HEK293 (cell line): ENCODE measurements at regions not wholly inside any gene's neighbourhood (a gene's known extent, or its start where the extent isn't known, plus 50 kb on each side); places are given as distances from the start of the nearest gene placed in this dataset.

Experiments
- CTCF ChIA-PET: fragments of 350-600 bp; formaldehyde crosslinking; extraction: SDS; loops from one replicate; lab custom pipeline; 2021; ENCODE audit warnings: antibody characterized with exemption; lab: Yijun Ruan, JAX
- POLR2A ChIA-PET: fragments of 300-600 bp; formaldehyde crosslinking; extraction: SDS; loops from one replicate; lab custom pipeline; 2020; ENCODE audit warnings: antibody characterized with exemption, inconsistent platforms; lab: Yijun Ruan, JAX
- H3K27ac ChIP-seq: fragments of 200-500 bp; sonication (Bioruptor generic); 2 replicates; pipeline ENCODE4 v1.5.1; 2014; ENCODE audit warnings: low read depth, low read length, control low read depth, inconsistent platforms; ENCODE audit errors: extremely low read depth
- H3K36me3 ChIP-seq, 2 experiments: fragments of 200-500 bp in 1 of 2; sonication (Bioruptor generic) in 1 of 2; 1 replicate in 1 of 2; 2 replicates in 1 of 2; pipeline ENCODE4 v1.5.1; 2014 to 2017; ENCODE audit warnings: inconsistent platforms in 2 of 2, low read length in 2 of 2; ENCODE audit not compliant: control insufficient read depth in 2 of 2, insufficient read depth in 1 of 2
- H3K4me1 ChIP-seq: fragments of 200-500 bp; sonication (Bioruptor generic); 2 replicates; pipeline ENCODE4 v1.5.1; 2014; ENCODE audit warnings: mild to moderate bottlenecking, low read length, inconsistent platforms; ENCODE audit not compliant: control insufficient read depth, insufficient read depth
- H3K4me3 ChIP-seq: 2 replicates; pipeline ENCODE4 v1.5.1; 2011; ENCODE audit warnings: low read depth, mild to moderate bottlenecking, control low read depth, low read length, moderate library complexity
- H3K9me3 ChIP-seq: fragments of 200-500 bp; sonication (Bioruptor generic); 2 replicates; pipeline ENCODE4 v1.5.1; 2014; ENCODE audit warnings: low read depth, low read length, inconsistent platforms; ENCODE audit not compliant: control insufficient read depth, insufficient read depth
- ATF2 ChIP-seq: fragments of 450-650 bp; formaldehyde crosslinking; IDR thresholded peaks from 2 replicates; pipeline ENCODE4 v1.5.1; 2016; ENCODE audit warnings: missing biosample characterization, missing genetic modification characterization, low read depth
- BCL6B ChIP-seq: fragments of 450-650 bp; formaldehyde crosslinking; IDR thresholded peaks from 2 replicates; pipeline ENCODE4 v1.5.1; 2017; ENCODE audit warnings: missing biosample characterization, missing genetic modification characterization
- CTCF ChIP-seq: fragments of 450-650 bp; formaldehyde crosslinking; IDR thresholded peaks from 2 replicates; pipeline ENCODE4 v1.5.1; 2016; ENCODE audit warnings: missing biosample characterization, missing genetic modification characterization
- GLI4 ChIP-seq: fragments of 450-650 bp; formaldehyde crosslinking; IDR thresholded peaks from 2 replicates; pipeline ENCODE4 v1.5.1; 2016; ENCODE audit warnings: missing biosample characterization, missing genetic modification characterization
- HIC1 ChIP-seq: fragments of 450-650 bp; formaldehyde crosslinking; IDR thresholded peaks from 2 replicates; pipeline ENCODE4 v1.5.1; 2016; ENCODE audit warnings: missing biosample characterization, missing genetic modification characterization
- KLF1 ChIP-seq: fragments of 450-650 bp; formaldehyde crosslinking; IDR thresholded peaks from 2 replicates; pipeline ENCODE4 v1.5.1; 2016; ENCODE audit warnings: missing biosample characterization, missing genetic modification characterization
- KLF10 ChIP-seq: fragments of 450-650 bp; IDR thresholded peaks from 2 replicates; pipeline ENCODE4 v1.5.1; 2018; ENCODE audit warnings: missing biosample characterization, mild to moderate bottlenecking, missing genetic modification characterization
- KLF8 ChIP-seq: fragments of 450-650 bp; formaldehyde crosslinking; IDR thresholded peaks from 2 replicates; pipeline ENCODE4 v1.5.1; 2016; ENCODE audit warnings: missing biosample characterization, missing genetic modification characterization
- MEIS1 ChIP-seq: sonication (generic); formaldehyde crosslinking; IDR thresholded peaks from 2 replicates; pipeline ENCODE4 v1.8.1; 2022; ENCODE audit warnings: missing genetic modification reagents, mild to moderate bottlenecking, borderline replicate concordance
- OSR2 ChIP-seq: fragments of 450-650 bp; formaldehyde crosslinking; IDR thresholded peaks from 2 replicates; pipeline ENCODE4 v1.5.1; 2016; ENCODE audit warnings: missing biosample characterization, missing genetic modification characterization
- REPIN1 ChIP-seq: fragments of 450-650 bp; formaldehyde crosslinking; IDR thresholded peaks from 2 replicates; pipeline ENCODE4 v1.5.1; 2017; ENCODE audit warnings: missing biosample characterization, missing genetic modification characterization, low read depth
- SCRT1 ChIP-seq: fragments of 450-650 bp; formaldehyde crosslinking; IDR thresholded peaks from 2 replicates; pipeline ENCODE4 v1.5.1; 2016; ENCODE audit warnings: missing biosample characterization, missing genetic modification characterization, borderline replicate concordance
- ZBTB17 ChIP-seq: fragments of 450-650 bp; formaldehyde crosslinking; IDR thresholded peaks from 2 replicates; pipeline ENCODE4 v1.5.1; 2016; ENCODE audit warnings: missing biosample characterization, missing genetic modification characterization
- ZFHX2 ChIP-seq: fragments of 450-650 bp; formaldehyde crosslinking; conservative IDR thresholded peaks from 2 replicates; pipeline ENCODE4 v1.5.1; 2016; ENCODE audit warnings: missing biosample characterization, missing genetic modification characterization
- ZNF114 ChIP-seq: fragments of 450-650 bp; formaldehyde crosslinking; IDR thresholded peaks from 2 replicates; pipeline ENCODE4 v1.5.0; 2017; ENCODE audit warnings: missing biosample characterization, missing genetic modification characterization
- ZNF239 ChIP-seq: fragments of 450-650 bp; formaldehyde crosslinking; IDR thresholded peaks from 2 replicates; pipeline ENCODE4 v1.5.1; 2016; ENCODE audit warnings: missing biosample characterization, missing genetic modification characterization
- ZNF274 ChIP-seq, 2 experiments: fragments of 200-500 bp in 1 of 2; fragments of 450-650 bp in 1 of 2; sonication (Bioruptor generic) in 1 of 2; formaldehyde crosslinking in 1 of 2; IDR thresholded peaks; 2 replicates each; pipeline versions ENCODE4 v1.5.1 to v1.6.1; 2014 to 2016; ENCODE audit warnings: borderline replicate concordance in 1 of 2, inconsistent platforms in 1 of 2, low read length in 1 of 2, missing biosample characterization in 1 of 2, missing genetic modification characterization in 1 of 2
- ZNF426 ChIP-seq: fragments of 450-650 bp; formaldehyde crosslinking; IDR thresholded peaks from 2 replicates; pipeline ENCODE4 v1.5.1; 2017; ENCODE audit warnings: missing biosample characterization, missing genetic modification characterization, mild to moderate bottlenecking, inconsistent platforms, moderate library complexity
- ZNF433 ChIP-seq: fragments of 450-650 bp; formaldehyde crosslinking; IDR thresholded peaks from 2 replicates; pipeline ENCODE4 v1.5.1; 2016; ENCODE audit warnings: missing biosample characterization, missing genetic modification characterization, low read depth
- ZNF513 ChIP-seq: fragments of 450-650 bp; IDR thresholded peaks from 2 replicates; pipeline ENCODE4 v1.5.1; 2018; ENCODE audit warnings: missing biosample characterization, missing genetic modification characterization
- ZNF521 ChIP-seq: fragments of 450-650 bp; formaldehyde crosslinking; IDR thresholded peaks from 2 replicates; pipeline ENCODE4 v1.5.1; 2017; ENCODE audit warnings: missing biosample characterization, mild to moderate bottlenecking, missing genetic modification characterization
- ZNF544 ChIP-seq: fragments of 450-650 bp; formaldehyde crosslinking; IDR thresholded peaks from 2 replicates; pipeline ENCODE4 v1.5.0; 2017; ENCODE audit warnings: missing biosample characterization, missing genetic modification characterization

GRCh38 chr9:86460216-86461002 is 106.2 kb upstream of the TUT7 start (continued):
- no peak for TF ChIP-seq ZNF513 (tag by site-specific recombination)

GRCh38 chr9:86459599-86460155 is 105.5 kb upstream of the TUT7 start:
- POLR2A ChIA-PET: no interaction called here
- H3K36me3 ChIP-seq: no peaks in the 10 kb centered on the region
- no peak overlapping the region for H3K27ac ChIP-seq
- CTCF ChIA-PET: no interaction called here
- H3K4me1 ChIP-seq: no peaks in the 10 kb centered on the region
- H3K9me3 ChIP-seq: no peaks in the 10 kb centered on the region
- no peak for TF ChIP-seq ZBTB17 (tag by site-specific recombination)
- TF ChIP-seq HIC1 (tag by site-specific recombination): no peak
- no peak for TF ChIP-seq MEIS1 (CRISPR knock-in tag)
- no peak for TF ChIP-seq ZFHX2 (tag by site-specific recombination)
- TF ChIP-seq BCL6B (tag by site-specific recombination): no peak
- TF ChIP-seq GLI4 (tag by site-specific recombination): no peak
- no peak for TF ChIP-seq SCRT1 (tag by site-specific recombination)
- TF ChIP-seq KLF1: no peak
- no peak for TF ChIP-seq ZNF239
- no peak for TF ChIP-seq CTCF
- TF ChIP-seq ZNF521 (tag by site-specific recombination): no peak
- no peak for TF ChIP-seq REPIN1
- TF ChIP-seq KLF8 (tag by site-specific recombination): no peak
- no peak for TF ChIP-seq ZNF426
- TF ChIP-seq ZNF544 (tag by site-specific recombination): no peak
- no peak for TF ChIP-seq OSR2 (tag by site-specific recombination)
- no peak overlapping the region for H3K4me3 ChIP-seq

GRCh38 chr9:86459191-86459590 is 105.0 kb upstream of the TUT7 start:
- Histone ChIP-seq H3K27ac (no peak overlapping the region), H3K36me3 (no peaks in the 10 kb centered on the region), H3K9me3 (no peaks in the 10 kb centered on the region), H3K4me3 (no peak overlapping the region), H3K4me1 (no peaks in the 10 kb centered on the region)
- POLR2A ChIA-PET: no interaction called here
- CTCF ChIA-PET: no interaction called here
- TF ChIP-seq ZNF274 (IDR thresholded peaks at IDR 0.05; ENCODE audit: low read length) (no peak), ZNF274 (tag by site-specific recombination; IDR thresholded peaks at IDR 0.05; ENCODE audit: borderline replicate concordance) (no peak), HIC1 (tag by site-specific recombination) (no peak), ZNF114 (no peak), KLF10 (tag by site-specific recombination) (no peak), ATF2 (tag by site-specific recombination) (no peak), ZNF433 (tag by site-specific recombination) (no peak)
